DND-41 (cell line): ENCODE measurements at regions not wholly inside any gene's neighbourhood (a gene's known extent, or its start where the extent isn't known, plus 50 kb on each side); places are given as distances from the start of the nearest gene placed in this dataset.

ENCODE experiments used
- ATAC-seq: fragments of 200-7000 bp; cut with Tn5 transposase; 3 replicates; pipeline ENCODE4 v1.9.1; 2021; ENCODE audit warnings: low read depth; ENCODE audit not compliant: insufficient read depth
- DNase-seq: peaks from one replicate; pipeline ENCODE4 v3.0.0-alpha.2; 2020
- H2AFZ ChIP-seq: 2 replicates; pipeline ENCODE4 v1.6.0; 2012; ENCODE audit warnings: low read depth, low read length
- H3K27ac ChIP-seq: 2 replicates; pipeline ENCODE4 v1.5.1; 2012; ENCODE audit warnings: low read length, inconsistent platforms
- H3K27me3 ChIP-seq: fragments of 200-600 bp; sonication (generic); 2 replicates; pipeline ENCODE4 v1.6.0; 2012; ENCODE audit warnings: low read length, mild to moderate bottlenecking, inconsistent platforms; ENCODE audit not compliant: insufficient read depth, poor library complexity
- H3K36me3 ChIP-seq: 2 replicates; pipeline ENCODE4 v1.5.1; 2012; ENCODE audit warnings: low read length, inconsistent platforms; ENCODE audit not compliant: insufficient read depth
- H3K4me1 ChIP-seq: 2 replicates; pipeline ENCODE4 v1.5.1; 2012; ENCODE audit warnings: mild to moderate bottlenecking, low read length; ENCODE audit not compliant: insufficient read depth
- H3K4me2 ChIP-seq: 2 replicates; pipeline ENCODE4 v1.6.0; 2012; ENCODE audit warnings: mild to moderate bottlenecking, moderate library complexity, low read length, inconsistent platforms; ENCODE audit not compliant: insufficient read depth
- H3K4me3 ChIP-seq, 2 experiments: fragments of 200-600 bp in 1 of 2; shearing (Covaris generic) in 1 of 2; 2 replicates each; pipeline ENCODE4 v1.5.1; 2012 to 2016; ENCODE audit warnings: inconsistent platforms in 2 of 2, low read length in 2 of 2, mild to moderate bottlenecking in 2 of 2, low read depth in 1 of 2, moderate library complexity in 1 of 2
- H3K79me2 ChIP-seq: 2 replicates; pipeline ENCODE4 v1.6.0; 2012; ENCODE audit warnings: low read length, inconsistent platforms; ENCODE audit not compliant: insufficient read depth
- H3K9ac ChIP-seq: 2 replicates; pipeline ENCODE4 v1.6.0; 2012; ENCODE audit warnings: low read depth, mild to moderate bottlenecking, inconsistent platforms, low read length, moderate library complexity
- H3K9me3 ChIP-seq: 2 replicates; pipeline ENCODE4 v1.5.1; 2012; ENCODE audit warnings: low read length, moderate library complexity, mild to moderate bottlenecking, inconsistent platforms; ENCODE audit not compliant: insufficient read depth, severe bottlenecking
- H4K20me1 ChIP-seq: 2 replicates; pipeline ENCODE4 v1.6.0; 2012; ENCODE audit warnings: low read length; ENCODE audit not compliant: insufficient read depth
- EZH2 ChIP-seq: IDR thresholded peaks from 3 replicates; pipeline ENCODE4 v1.6.1; 2012; ENCODE audit warnings: borderline replicate concordance, low read depth, mild to moderate bottlenecking, moderate library complexity, low read length, inconsistent platforms; ENCODE audit not compliant: severe bottlenecking
- TF ChIP-seq, protein P1 (sequence below): IDR thresholded peaks from 2 replicates; pipeline ENCODE4 v1.5.1; 2012; ENCODE audit warnings: borderline replicate concordance, low read length, moderate library complexity, mild to moderate bottlenecking; ENCODE audit not compliant: poor library complexity, severe bottlenecking; ENCODE audit errors: extremely low read depth

DNA sequence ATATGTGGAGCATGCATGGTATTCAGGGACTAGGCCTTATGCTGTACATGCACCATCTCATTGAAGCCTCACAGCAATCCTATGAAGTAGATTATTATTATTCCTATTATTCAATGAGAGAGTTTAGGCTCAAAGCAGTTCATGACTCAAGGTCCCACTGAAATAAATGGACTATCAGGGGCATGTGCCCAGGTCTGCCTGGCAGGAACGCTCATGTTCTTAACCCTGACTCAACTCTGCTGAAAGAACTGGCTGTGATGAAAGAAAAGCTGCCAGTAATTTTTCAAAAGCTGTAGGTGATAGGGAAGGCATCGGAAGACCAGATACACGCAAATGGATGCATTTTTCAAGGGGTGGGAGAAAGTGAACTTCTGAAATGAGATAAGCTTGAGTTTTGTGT lies 243.4 kb downstream of the PTTG2 start:
- no peak for TF ChIP-seq EZH2
- TF ChIP-seq, protein P1, sequence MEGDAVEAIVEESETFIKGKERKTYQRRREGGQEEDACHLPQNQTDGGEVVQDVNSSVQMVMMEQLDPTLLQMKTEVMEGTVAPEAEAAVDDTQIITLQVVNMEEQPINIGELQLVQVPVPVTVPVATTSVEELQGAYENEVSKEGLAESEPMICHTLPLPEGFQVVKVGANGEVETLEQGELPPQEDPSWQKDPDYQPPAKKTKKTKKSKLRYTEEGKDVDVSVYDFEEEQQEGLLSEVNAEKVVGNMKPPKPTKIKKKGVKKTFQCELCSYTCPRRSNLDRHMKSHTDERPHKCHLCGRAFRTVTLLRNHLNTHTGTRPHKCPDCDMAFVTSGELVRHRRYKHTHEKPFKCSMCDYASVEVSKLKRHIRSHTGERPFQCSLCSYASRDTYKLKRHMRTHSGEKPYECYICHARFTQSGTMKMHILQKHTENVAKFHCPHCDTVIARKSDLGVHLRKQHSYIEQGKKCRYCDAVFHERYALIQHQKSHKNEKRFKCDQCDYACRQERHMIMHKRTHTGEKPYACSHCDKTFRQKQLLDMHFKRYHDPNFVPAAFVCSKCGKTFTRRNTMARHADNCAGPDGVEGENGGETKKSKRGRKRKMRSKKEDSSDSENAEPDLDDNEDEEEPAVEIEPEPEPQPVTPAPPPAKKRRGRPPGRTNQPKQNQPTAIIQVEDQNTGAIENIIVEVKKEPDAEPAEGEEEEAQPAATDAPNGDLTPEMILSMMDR: no peak
- Histone ChIP-seq H3K4me3 (no peak overlapping the region), H3K4me2 (no peak overlapping the region), H3K9me3 (no peaks in the 10 kb centered on the region), H3K27ac (no peak overlapping the region), H3K9ac (no peak overlapping the region), H3K27me3 (no peaks in the 10 kb centered on the region), H2AFZ (no peak overlapping the region), H4K20me1 (no peaks in the 10 kb centered on the region), H3K79me2 (no peaks in the 10 kb centered on the region), H3K4me1 (no peaks in the 10 kb centered on the region), H3K36me3 (no peaks in the 10 kb centered on the region)
- DNase-seq (no peak), ATAC-seq (no peak)

DNA sequence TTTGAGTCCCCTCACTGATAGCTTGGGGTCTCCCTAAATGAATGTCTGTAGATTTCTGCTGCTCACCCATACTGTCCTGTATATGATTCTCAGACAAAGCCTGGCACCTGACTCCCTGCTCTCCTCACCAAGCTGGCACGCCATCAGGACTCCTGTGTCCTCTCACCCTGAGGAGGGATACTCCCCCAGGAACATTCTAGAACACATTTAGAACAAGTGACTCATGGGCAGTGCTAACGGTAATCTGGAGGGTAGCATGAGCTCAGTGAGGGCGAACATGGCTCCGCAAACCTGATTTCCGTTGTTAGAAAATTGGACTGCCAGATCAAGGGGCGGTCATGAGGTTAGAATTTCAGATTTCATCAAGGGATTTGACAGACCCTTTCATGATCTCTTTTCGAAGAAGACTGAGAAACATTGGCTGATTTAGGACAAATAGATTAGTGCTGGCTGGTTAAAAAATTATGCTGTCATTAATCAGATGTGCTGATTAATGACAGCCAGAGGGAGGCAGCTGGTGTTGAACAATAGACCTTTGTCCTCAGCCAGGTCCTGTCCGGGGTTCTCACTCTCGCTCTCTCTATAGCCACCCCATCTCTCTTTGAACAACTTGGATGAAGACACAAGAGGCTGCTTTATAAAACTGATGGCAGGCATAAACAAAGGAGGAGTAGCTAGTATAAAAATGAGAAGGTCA lies 244.3 kb downstream of the PTTG2 start:
- Histone ChIP-seq H3K4me3 (no peak overlapping the region), H3K9ac (no peak overlapping the region), H3K27ac (no peak overlapping the region), H3K9me3 (no peaks in the 10 kb centered on the region), H4K20me1 (no peaks in the 10 kb centered on the region), H3K4me1 (no peaks in the 10 kb centered on the region), H3K36me3 (no peaks in the 10 kb centered on the region), H3K4me2 (no peak overlapping the region), H2AFZ (no peak overlapping the region), H3K79me2 (no peaks in the 10 kb centered on the region), H3K27me3 (no peaks in the 10 kb centered on the region)
- ATAC-seq (no peak), DNase-seq (no peak)
- TF ChIP-seq, protein P1: no peak
- no peak for TF ChIP-seq EZH2

DNA sequence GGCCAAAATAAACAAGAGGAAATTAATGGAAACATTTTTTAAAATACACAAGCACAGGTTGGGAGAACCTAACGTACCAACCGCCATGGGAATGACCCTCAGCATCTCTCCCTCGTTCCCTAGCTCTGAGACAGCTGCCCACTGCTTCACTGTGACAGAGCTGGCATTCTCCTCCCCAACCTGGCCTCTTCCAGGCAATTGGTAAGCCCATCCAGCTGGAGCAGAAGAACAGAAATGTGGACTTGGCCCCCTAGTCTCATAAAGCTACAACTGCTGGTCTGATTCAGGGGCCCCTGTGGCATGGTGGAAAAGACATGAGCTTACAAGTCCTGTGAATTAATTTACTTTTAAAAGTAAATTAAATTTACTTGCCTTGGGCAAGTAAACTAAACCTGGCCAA lies 245.1 kb downstream of the PTTG2 start:
- H3K4me3 ChIP-seq: no peak overlapping the region
- ATAC-seq: no peak
- H3K9me3 ChIP-seq: no peaks in the 10 kb centered on the region
- no peaks in the 10 kb centered on the region for H3K36me3 ChIP-seq
- H3K9ac ChIP-seq: no peak overlapping the region
- no peaks in the 10 kb centered on the region for H3K4me1 ChIP-seq
- no peak overlapping the region for H3K27ac ChIP-seq
- TF ChIP-seq, protein P1: no peak
- TF ChIP-seq EZH2: no peak
- no peaks in the 10 kb centered on the region for H3K27me3 ChIP-seq
- no peak overlapping the region for H3K4me2 ChIP-seq
- H2AFZ ChIP-seq: no peak overlapping the region
- H3K79me2 ChIP-seq: no peaks in the 10 kb centered on the region
- no peak for DNase-seq
- no peaks in the 10 kb centered on the region for H4K20me1 ChIP-seq

DNA sequence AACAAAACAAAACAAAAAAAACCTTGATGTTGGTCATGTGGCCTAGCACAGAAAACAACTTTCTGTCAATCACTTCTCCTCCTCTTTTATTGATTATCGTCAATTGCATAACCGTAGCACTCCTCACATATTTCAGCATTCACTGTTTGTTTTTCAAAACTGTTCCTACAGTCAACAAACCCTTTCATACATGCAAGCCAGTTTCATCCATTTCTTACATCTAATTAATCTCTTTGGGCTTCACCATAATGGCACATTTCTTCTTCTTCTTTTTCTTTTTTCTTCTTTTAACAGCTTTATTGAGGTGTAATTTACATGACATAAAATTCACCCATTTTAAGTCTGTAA lies 246.9 kb downstream of the PTTG2 start:
- ATAC-seq (no peak), DNase-seq (no peak)
- Histone ChIP-seq H3K9ac (no peak overlapping the region), H2AFZ (no peak overlapping the region), H3K27me3 (no peaks in the 10 kb centered on the region), H3K4me3 (no peak overlapping the region), H3K4me1 (no peaks in the 10 kb centered on the region), H3K9me3 (no peaks in the 10 kb centered on the region), H3K4me2 (no peak overlapping the region), H4K20me1 (no peaks in the 10 kb centered on the region), H3K79me2 (no peaks in the 10 kb centered on the region), H3K36me3 (no peaks in the 10 kb centered on the region), H3K27ac (no peak overlapping the region)
- TF ChIP-seq, protein P1: no peak
